B cell (primary cell): ENCODE measurements at regions not wholly inside any gene's neighbourhood (a gene's known extent, or its start where the extent isn't known, plus 50 kb on each side); places are given as distances from the start of the nearest gene placed in this dataset.

Experiments
- ATAC-seq: fragments of 200-7000 bp; cut with Tn5 transposase; one replicate; pipeline ENCODE4 v1.10.0; 2021; ENCODE audit warnings: low read depth, mild to moderate bottlenecking, moderate number of reproducible peaks, moderate library complexity
- CTCF ChIA-PET: fragments of 350-600 bp; sonication (Branson Sonifier 250); formaldehyde crosslinking; loops from one replicate; lab custom pipeline; 2021; ENCODE audit warnings: antibody characterized with exemption, inconsistent platforms; lab: Charles Lee
- POLR2A ChIA-PET: fragments of 350-600 bp; sonication (Branson Sonifier 250); formaldehyde crosslinking; loops from one replicate; lab custom pipeline; 2021; ENCODE audit warnings: antibody characterized with exemption; lab: Charles Lee
- DNase-seq: peaks from one replicate; pipeline ENCODE4 v3.0.0; 2013
- H2AFZ ChIP-seq: 2 replicates; pipeline ENCODE4 v1.6.1; 2012; ENCODE audit warnings: mild to moderate bottlenecking, low read depth, low read length; ENCODE audit not compliant: insufficient read depth, poor library complexity, severe bottlenecking
- H3K27ac ChIP-seq, 2 donors: 1 replicate in 1 of 2; 2 replicates in 1 of 2; pipeline ENCODE4 v1.5.1; 2012 to 2013; ENCODE audit warnings: low read length in 2 of 2, mild to moderate bottlenecking in 2 of 2, moderate library complexity in 1 of 2
- H3K27me3 ChIP-seq, 4 experiments: fragments of 200-600 bp in 1 of 4; sonication (generic) in 1 of 4; replicated peaks in 1 of 4; 1 replicate in 2 of 4; 2 replicates in 2 of 4; pipeline versions ENCODE4 v1.6.1 to v1.7.0; 2013 to 2016; ENCODE audit warnings: low read length in 3 of 4, mild to moderate bottlenecking in 2 of 4, mixed read lengths in 1 of 4, moderate library complexity in 1 of 4; ENCODE audit not compliant: insufficient read depth in 4 of 4, control insufficient read depth in 3 of 4; ENCODE audit errors: control extremely low read depth in 1 of 4
- H3K36me3 ChIP-seq, 2 experiments: replicated peaks in 1 of 2; 1 replicate in 1 of 2; 2 replicates in 1 of 2; pipeline versions ENCODE4 v1.6.1 to v1.7.1; 2013; ENCODE audit warnings: low read length in 1 of 2; ENCODE audit not compliant: insufficient read depth in 2 of 2, control insufficient read depth in 1 of 2; ENCODE audit errors: control extremely low read depth in 1 of 2, extremely low read depth in 1 of 2
- H3K4me1 ChIP-seq, 2 donors: fragments of 200-600 bp in 1 of 2; sonication (generic) in 1 of 2; 1 replicate in 1 of 2; 2 replicates in 1 of 2; pipeline versions ENCODE4 v1.5.1 to v1.6.1; 2013 to 2017; ENCODE audit warnings: low read length in 2 of 2; ENCODE audit not compliant: control insufficient read depth in 2 of 2, insufficient read depth in 2 of 2
- H3K4me2 ChIP-seq: replicated peaks from 2 replicates; pipeline ENCODE3; 2012; ENCODE audit warnings: mild to moderate bottlenecking, low read depth, low read length; ENCODE audit not compliant: poor library complexity, severe bottlenecking
- H3K4me3 ChIP-seq, 5 experiments: fragments of 200-600 bp in 1 of 5; sonication (generic) in 1 of 5; 1 replicate in 3 of 5; 2 replicates in 2 of 5; pipeline versions ENCODE4 v1.5.1 to v1.7.0; 2011 to 2016; ENCODE audit warnings: low read length in 4 of 5, mild to moderate bottlenecking in 4 of 5, low read depth in 2 of 5, control low read depth in 1 of 5, moderate library complexity in 1 of 5; ENCODE audit not compliant: insufficient read depth in 1 of 5; ENCODE audit errors: control extremely low read depth in 1 of 5, extremely low read depth in 1 of 5
- H3K79me2 ChIP-seq: fragments of 200-600 bp; sonication (generic); one replicate; pipeline ENCODE4 v1.6.0; 2016; ENCODE audit warnings: low read length; ENCODE audit not compliant: control insufficient read depth, insufficient read depth
- H3K9ac ChIP-seq: fragments of 200-600 bp; sonication (generic); 2 replicates; pipeline ENCODE4 v1.6.1; 2017; ENCODE audit warnings: mild to moderate bottlenecking, low read length, moderate library complexity
- H3K9me3 ChIP-seq, 3 donors: one replicate each; pipeline versions ENCODE4 v1.6.1 to v1.7.1; 2013; ENCODE audit warnings: low read length in 2 of 3; ENCODE audit not compliant: control insufficient read depth in 2 of 3, insufficient read depth in 1 of 3; ENCODE audit errors: control extremely low read depth in 1 of 3
- H4K20me1 ChIP-seq: 2 replicates; pipeline ENCODE4 v1.6.0; 2012; ENCODE audit warnings: mild to moderate bottlenecking, low read length; ENCODE audit not compliant: insufficient read depth, control insufficient read depth, poor library complexity, severe bottlenecking
- H3K27ac Mint-ChIP-seq: one replicate; pipeline ENCODE4 v1.8.0; 2021; ENCODE audit warnings: mixed read lengths
- H3K27me3 Mint-ChIP-seq: one replicate; pipeline ENCODE4 v1.8.0; 2021; ENCODE audit warnings: mixed read lengths
- H3K4me1 Mint-ChIP-seq: one replicate; pipeline ENCODE4 v1.8.0; 2021; ENCODE audit warnings: mixed read lengths
- H3K4me3 Mint-ChIP-seq: one replicate; pipeline ENCODE4 v1.8.0; 2021; ENCODE audit warnings: mixed read lengths
- H3K9me3 Mint-ChIP-seq: one replicate; pipeline ENCODE4 v1.8.0; 2022; ENCODE audit warnings: mixed read lengths; ENCODE audit not compliant: insufficient read depth
- EZH2 ChIP-seq: IDR thresholded peaks from 2 replicates; pipeline ENCODE4 v1.6.1; 2012; ENCODE audit warnings: borderline replicate concordance, low read depth, mild to moderate bottlenecking, moderate library complexity, low read length; ENCODE audit not compliant: insufficient read depth, poor library complexity, severe bottlenecking
- WGBS: methylation state at CpG from one replicate; pipeline ENCODE4 v1.1.5; 2013; ENCODE audit warnings: missing lambda C conversion rate; ENCODE audit not compliant: insufficient coverage; 5-methylcytosine and 5-hydroxymethylcytosine counted together
- intact Hi-C: fragments of 100-400 bp; cut with micrococcal nuclease; formaldehyde crosslinking; loops from one replicate; pipeline ENCODE4 v1.10.0; 2022
- TF ChIP-seq, protein P1 (sequence below): fragments of 200-600 bp; IDR thresholded peaks from one replicate; pipeline ENCODE4 v1.8.0; 2022; ENCODE audit warnings: antibody characterized with exemption, mild to moderate bottlenecking

DNA sequence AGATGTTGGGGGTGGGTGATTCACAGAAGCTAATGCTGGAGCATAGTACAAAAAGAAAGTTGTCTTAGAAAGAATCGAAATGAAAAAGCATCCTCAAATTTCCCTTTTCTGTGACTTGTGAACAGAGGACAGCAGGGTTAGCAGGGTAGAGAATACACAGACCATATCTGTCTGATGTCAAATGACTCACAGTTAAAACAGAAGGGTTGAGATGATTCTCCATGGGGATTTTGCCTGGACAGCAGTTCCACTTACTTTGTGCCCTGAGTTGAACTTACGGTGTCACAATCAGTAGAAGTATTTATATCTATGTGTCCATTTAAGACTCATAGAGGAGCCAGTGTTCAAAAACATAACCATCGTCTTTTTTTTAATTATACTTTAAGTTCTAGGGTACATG lies 801.6 kb downstream of the KCTD16 start:
- no peak for DNase-seq
- Mint-ChIP-seq H3K4me1 (no peaks in the 10 kb centered on the region), H3K9me3 (peaks cover 13% of the 10 kb centered on the region), H3K27ac (no peak overlapping the region), H3K4me3 (no peak overlapping the region), H3K27me3 (no peaks in the 10 kb centered on the region)
- H4K20me1 ChIP-seq = no peaks in the 10 kb centered on the region
- no peak overlapping the region for H3K4me2 ChIP-seq
- WGBS = no CpG with 5 or more reads among the region's 3 CpGs
- H3K79me2 ChIP-seq = no peaks in the 10 kb centered on the region
- H3K9ac ChIP-seq = no peak overlapping the region
- H2AFZ ChIP-seq = no peak overlapping the region
- no peaks in the 10 kb centered on the region for H3K36me3 ChIP-seq
- no peak for ATAC-seq
- H3K27ac ChIP-seq = no peak overlapping the region
- H3K4me1 ChIP-seq = no peaks in the 10 kb centered on the region
- no peak for TF ChIP-seq EZH2
- TF ChIP-seq, protein P1, sequence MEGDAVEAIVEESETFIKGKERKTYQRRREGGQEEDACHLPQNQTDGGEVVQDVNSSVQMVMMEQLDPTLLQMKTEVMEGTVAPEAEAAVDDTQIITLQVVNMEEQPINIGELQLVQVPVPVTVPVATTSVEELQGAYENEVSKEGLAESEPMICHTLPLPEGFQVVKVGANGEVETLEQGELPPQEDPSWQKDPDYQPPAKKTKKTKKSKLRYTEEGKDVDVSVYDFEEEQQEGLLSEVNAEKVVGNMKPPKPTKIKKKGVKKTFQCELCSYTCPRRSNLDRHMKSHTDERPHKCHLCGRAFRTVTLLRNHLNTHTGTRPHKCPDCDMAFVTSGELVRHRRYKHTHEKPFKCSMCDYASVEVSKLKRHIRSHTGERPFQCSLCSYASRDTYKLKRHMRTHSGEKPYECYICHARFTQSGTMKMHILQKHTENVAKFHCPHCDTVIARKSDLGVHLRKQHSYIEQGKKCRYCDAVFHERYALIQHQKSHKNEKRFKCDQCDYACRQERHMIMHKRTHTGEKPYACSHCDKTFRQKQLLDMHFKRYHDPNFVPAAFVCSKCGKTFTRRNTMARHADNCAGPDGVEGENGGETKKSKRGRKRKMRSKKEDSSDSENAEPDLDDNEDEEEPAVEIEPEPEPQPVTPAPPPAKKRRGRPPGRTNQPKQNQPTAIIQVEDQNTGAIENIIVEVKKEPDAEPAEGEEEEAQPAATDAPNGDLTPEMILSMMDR = no peak
- intact Hi-C loops = no loop called here
- ChIA-PET CTCF (no interaction called here), POLR2A (no interaction called here)
- H3K9me3 ChIP-seq = peaks cover 0 to 7% (median 0%) of the 10 kb centered on the region in 3 donors
- no peaks in the 10 kb centered on the region for H3K27me3 ChIP-seq
- H3K4me3 ChIP-seq = no peak overlapping the region

DNA sequence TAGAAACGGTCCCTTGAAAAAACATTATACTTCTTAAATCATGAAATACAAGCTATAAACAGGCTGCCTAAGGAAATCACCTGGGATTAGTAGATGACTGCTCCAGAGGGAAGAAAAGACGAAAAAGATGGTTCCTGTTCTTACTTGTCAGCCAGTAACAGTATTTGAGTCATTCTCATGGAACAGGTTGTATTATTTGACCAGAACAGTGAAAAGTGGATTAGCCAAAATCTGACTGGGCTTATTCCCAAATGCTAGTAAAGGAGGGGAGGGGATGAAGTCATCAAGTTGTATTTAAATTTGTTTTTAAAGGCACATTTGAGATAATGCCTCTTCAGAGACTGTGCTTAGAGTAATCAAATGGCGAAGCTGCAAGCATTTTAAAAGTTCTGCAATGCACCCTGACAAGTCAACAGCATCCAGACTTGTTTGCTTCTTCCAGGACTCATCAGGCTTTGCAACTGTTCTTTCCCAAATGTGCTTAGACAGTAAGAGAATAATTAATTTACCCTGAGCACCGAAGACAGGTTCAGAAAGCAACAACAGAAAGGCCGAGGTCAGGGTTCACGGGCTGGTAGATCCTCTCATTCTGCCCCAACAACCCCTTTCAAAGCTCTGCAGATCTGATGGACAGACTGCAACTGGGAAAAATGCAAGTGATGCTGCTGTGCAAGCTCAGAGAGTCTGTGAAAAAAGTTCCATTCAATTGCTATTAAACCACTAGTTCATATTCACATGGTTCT lies 800.6 kb downstream of the KCTD16 start:
- H3K9me3 Mint-ChIP-seq = peaks cover 13% of the 10 kb centered on the region
- Histone ChIP-seq H3K79me2 (no peaks in the 10 kb centered on the region), H3K27me3 (no peaks in the 10 kb centered on the region), H2AFZ (no peak overlapping the region), H3K4me1 (no peaks in the 10 kb centered on the region), H3K4me3 (no peak overlapping the region), H3K27ac (no peak overlapping the region), H3K9ac (no peak overlapping the region), H3K9me3 (peaks cover 0 to 7% (median 0%) of the 10 kb centered on the region in 3 donors), H4K20me1 (no peaks in the 10 kb centered on the region), H3K4me2 (no peak overlapping the region), H3K36me3 (no peaks in the 10 kb centered on the region)
- no peaks in the 10 kb centered on the region for H3K4me1 Mint-ChIP-seq
- CTCF ChIA-PET = no interaction called here
- ATAC-seq (no peak), DNase-seq (no peak)
- H3K27me3 Mint-ChIP-seq = no peaks in the 10 kb centered on the region
- no peak overlapping the region for H3K4me3 Mint-ChIP-seq
- intact Hi-C loops = no loop called here
- H3K27ac Mint-ChIP-seq = no peak overlapping the region
- 73% methylated on average over 4 of the region's 6 CpGs for WGBS
- POLR2A ChIA-PET = no interaction called here
- TF ChIP-seq, protein P1 = no peak
- no peak for TF ChIP-seq EZH2
